Hematopoietic multipotent progenitor cell treated with erythropoietin and hydrocortisone succinate and interleukin-3 and kit ligand, for 8 days (in vitro differentiated cells): ENCODE measurements at regions not wholly inside any gene's neighbourhood (a gene's known extent, or its start where the extent isn't known, plus 50 kb on each side); places are given as distances from the start of the nearest gene placed in this dataset.
"Not testable (repeated sequence)": the region's sequence is repeated elsewhere in the genome, so short reads cannot be mapped to it uniquely, and the experiment has no call there.

Source experiments
- DNase-seq: peaks from one replicate; pipeline ENCODE4 v3.0.0-alpha.2; 2015

GRCh38 chr7:106750773-106751172 lies 89.8 kb upstream of the CCDC71L start:
- no peak for DNase-seq

- no peak for DNase-seq
Measured at GRCh38 chr7:106752367-106752766, 91.4 kb upstream of the CCDC71L start.

DNA sequence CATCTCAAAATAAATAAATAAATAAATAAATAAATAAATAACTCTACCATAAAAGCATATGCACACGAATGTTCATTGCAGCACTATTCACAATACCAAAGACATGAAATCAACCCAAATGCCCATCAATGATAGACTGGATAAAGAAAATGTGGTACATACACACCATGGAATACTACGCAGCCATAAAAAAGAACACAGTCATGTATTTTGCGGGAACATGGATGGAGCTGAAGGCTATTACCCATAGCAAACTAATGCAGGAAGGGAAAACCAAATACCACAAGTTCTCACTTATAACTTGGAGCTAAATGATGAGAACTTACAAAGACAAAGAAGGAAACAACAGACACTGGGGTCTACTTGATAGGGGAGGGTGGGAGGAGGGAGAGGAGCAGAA lies 94.1 kb upstream of the CCDC71L start:
- DNase-seq, result not testable (repeated sequence)

DNA sequence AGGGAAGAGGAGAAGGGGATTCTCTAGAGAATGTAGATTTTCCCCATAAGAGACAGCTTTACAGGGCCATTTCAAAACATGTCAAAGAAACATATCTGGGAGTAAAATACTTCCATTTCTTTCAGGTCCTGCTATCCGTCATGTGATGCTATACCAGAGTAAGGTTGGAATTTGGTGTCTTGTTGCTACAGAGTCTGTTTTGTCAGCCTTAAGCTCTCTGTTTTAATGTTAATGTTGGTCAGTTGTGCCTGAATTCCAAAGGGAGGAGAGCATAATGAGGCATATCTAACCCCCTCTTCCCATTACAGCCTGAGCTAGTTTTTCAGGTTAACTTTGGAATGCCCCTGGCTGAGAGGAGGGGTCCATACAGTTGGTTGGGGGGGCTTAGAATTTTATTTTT lies 94.7 kb upstream of the CCDC71L start:
- DNase-seq, result no peak

GRCh38 chr7:106756071-106756470 lies 95.1 kb upstream of the CCDC71L start:
- DNase-seq, result no peak

DNA sequence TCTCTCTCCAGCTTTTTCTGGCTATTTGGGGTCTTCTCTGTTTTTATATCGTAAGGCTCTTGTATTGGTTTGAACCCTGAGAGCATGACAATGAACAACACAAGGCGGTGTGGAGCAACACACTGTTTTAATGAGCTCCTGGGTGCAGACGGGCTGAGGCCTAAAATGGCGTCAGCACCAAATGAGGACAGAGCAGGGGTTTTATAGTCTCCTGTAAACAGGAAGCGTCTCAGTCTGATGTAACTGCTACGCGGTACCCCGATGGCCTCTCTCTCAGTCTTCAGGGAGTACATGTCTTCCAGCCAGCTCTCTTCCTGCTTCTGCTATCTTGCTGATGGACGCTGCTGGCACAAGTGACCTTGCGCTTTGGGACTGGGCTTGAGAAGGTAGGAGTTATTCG lies 95.9 kb upstream of the CCDC71L start:
- no peak for DNase-seq

GRCh38 chr7:106757846-106758245 lies 96.9 kb upstream of the CCDC71L start:
- DNase-seq, result peak; percentile 43

DNA sequence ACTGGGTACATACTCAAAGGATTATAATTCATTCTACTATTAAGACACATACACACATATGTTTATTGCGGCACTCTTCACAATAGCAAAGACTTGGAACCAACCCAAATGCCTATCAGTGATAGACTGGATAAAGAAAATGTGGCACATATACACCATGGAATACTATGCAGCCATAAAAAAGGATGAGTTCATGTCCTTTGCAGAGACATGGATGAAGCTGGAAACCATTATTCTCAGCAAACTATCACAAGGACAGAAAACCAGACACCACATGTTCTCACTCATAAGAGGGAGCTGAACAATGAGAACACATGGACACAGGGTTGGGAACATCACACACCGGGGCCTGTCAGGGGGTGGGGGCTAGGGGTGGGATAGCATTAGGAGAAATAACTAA lies 101.9 kb upstream of the CCDC71L start:
- not testable (repeated sequence) for DNase-seq

DNA sequence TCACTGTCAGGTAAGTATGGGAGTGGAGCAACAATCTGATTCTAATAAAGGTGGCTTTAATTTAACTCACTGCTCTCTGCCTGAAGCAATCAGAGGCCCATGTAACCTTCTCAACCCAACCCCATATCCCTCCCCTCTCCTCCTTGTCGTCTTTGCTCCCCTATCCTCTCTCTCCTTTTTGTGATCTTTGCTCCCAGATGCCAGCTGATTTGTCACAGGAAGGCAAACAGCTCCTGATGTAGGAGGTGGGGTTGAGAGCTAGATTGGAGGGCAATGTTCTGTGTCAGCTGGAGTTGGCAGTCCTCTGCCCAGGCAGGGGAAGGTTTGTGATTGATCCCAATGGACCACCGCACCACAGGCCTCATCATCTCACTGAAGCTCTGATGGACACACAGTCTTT lies 101.4 kb upstream of the PIK3CG start:
- no peak for DNase-seq

DNA sequence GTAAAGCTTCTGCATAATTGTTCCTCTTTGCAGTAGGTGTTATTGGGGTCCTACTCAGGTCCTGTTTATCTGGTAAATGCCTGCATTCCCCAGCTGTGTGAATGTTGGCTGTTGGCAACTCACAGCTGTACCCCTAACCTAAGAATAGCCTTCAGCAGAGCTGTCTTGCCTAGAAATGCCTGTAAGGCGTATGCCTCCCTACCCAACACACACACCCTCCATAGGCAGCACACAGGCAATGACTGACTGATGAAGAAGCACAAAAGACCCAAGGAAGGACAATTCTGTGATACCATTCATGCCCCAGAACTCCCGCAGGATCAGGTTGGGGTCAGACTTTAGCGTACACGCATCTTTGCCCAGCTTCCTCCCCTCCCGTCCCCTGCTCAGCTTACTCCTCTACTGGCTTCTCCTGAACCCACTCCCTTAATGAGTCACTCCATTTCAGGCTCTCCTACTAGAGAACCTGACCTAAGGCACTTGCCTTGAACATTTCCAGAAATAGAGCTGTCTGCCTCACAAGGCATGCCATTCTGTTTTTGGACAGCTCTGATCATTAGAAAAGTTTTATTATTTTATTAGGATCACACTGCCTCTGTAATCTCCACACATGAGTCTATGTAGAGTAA lies 99.2 kb upstream of the PIK3CG start:
- DNase-seq, result no peak

- DNase-seq, result no peak
Measured at GRCh38 chr7:106766551-106766950, 98.5 kb upstream of the PIK3CG start.

DNA sequence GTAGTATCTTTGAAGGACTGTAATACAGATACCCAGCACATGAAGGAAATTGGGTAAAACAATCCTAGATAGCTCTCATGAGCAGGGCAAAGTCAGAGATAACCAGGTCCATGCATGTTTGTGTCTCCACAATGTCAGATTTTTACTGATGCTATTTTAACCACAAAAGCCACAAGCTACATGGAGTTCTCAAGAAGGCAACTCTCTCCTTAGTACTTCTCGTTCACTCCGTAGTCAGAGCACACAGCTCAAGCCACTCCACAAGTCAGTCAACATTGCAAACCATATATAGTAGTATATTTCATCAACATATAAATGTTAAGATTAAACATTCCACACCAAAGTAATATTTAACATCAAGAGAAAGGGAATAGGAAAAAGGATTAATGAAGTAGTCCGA lies 98.0 kb upstream of the PIK3CG start:
- DNase-seq, result peak; percentile 19

GRCh38 chr7:106767498-106768323 lies 97.4 kb upstream of the PIK3CG start:
- DNase-seq, result no peak

GRCh38 chr7:106768324-106768751 lies 96.7 kb upstream of the PIK3CG start:
- DNase-seq, result no peak

- DNase-seq, result no peak
Measured at GRCh38 chr7:106770191-106770590, 94.9 kb upstream of the PIK3CG start.

DNA sequence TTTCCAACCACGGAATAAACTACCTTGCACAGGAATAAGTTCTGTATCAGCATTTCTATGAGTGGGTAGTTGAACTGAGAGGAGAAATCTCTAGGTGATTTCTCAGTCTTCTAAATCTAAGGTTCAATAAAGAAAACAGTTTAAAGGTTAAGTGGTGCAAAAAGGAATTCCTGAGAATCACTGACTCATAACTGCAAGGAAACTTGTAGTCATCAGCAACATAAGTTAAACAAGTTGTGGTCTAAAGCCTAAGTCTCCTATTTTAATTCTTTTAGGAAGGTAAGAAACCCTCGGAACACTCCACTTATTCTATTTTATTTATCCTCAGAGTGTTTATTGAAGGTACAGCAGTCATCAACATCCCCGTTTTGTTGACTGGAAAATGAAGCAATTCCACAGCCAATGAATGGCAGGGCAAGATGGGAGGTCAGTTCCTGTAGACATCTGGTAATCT lies 92.4 kb upstream of the PIK3CG start:
- no peak for DNase-seq

GRCh38 chr7:106773228-106773627 lies 91.9 kb upstream of the PIK3CG start:
- no peak for DNase-seq

- DNase-seq, result no peak
Measured at GRCh38 chr7:106773721-106774120, 91.4 kb upstream of the PIK3CG start.

DNA sequence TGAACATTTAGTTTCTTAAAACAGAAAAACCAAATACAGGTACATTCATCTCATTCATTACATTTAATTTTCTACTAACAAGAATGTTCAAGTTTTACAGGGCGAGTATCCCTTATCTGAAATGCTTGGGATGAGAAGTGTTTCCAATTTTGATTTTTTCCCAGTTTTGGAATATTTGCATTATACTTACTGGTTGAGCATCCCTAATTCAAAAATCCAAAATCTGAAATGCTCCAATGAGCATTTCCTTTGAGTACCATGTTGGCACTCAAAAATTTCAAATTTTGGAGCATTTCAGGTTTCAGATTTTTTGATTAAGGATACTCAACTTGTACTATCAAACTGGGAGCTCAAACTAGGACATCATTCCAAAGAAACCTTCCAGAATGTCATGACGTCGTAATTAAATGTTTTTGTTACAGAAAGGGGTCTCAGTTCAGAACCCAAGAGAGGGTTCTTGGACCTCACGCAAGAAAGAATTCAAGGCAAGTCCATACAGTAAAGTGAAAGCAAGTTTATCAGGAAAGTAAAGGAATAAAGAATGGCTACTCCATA lies 90.8 kb upstream of the PIK3CG start:
- DNase-seq, result no peak

DNA sequence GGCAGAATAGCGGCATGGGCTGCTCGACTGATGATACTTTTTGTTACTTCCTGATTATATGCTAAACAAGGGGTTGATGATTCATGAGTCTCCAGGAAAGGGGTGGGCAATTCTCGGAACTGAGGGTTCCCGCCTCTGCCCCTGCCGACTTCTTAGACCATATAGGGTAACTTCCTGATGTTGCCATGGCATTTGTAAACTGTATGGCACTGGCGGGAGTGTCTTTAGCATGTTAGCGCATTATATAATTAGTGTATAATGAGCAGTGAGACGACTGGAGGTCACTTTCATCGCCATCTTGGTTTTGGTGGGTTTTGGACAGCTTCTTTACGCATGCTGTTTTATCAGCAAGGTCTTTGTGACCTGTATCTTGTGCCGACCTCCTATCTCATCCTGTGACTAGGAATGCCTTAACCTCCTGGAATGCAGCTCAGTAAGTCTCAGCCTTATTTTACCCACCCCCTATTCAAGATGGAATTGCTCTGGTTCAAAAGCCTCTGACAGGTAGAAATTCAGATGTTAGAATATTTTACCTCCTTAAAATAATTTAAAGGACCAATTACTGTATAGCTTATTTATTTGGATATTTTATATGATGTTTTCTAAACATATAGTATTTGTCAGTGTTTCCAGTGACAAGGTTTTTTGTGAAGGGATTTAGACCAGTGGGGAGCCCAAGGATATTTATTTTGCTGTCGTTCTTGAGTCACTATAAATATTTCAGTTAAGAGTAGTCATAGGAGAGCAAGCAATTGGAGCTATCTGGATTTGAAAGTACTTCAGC lies 90.1 kb upstream of the PIK3CG start:
- peak; percentile 69 for DNase-seq

- DNase-seq, result no peak
Measured at GRCh38 chr7:106775552-106775936, 89.5 kb upstream of the PIK3CG start.

DNA sequence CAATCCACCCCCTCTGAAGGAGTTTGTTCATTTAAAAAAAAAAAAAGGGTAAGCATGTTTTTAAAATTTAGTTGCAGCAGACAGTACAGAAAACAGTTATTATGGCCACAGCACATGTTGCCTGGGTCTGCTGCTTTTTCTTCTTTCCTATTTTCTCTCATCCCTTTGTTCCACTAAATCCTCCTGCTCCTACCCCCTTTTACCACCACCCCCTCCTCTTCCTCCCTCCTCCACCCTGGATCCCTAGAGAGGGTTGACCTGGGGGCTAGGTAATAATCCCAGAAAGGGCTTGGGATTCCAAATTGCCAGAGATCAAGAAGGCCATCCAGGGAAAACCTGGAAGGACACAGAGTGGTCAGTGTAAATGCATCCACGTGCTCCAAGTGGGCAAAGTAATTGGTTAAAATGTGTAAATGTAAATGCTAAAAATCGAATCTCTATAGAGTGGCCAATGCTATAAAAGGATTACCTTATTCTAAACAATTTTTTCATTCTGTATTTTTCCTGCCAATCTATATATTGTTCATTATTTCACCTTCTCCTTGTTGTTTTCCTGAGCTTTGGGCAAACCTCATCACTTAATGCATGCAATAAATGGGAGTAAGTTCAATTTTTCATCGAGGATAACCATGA lies 89.0 kb upstream of the PIK3CG start:
- no peak for DNase-seq
